ENCODE measurements at regions not wholly inside any gene's neighbourhood (a gene's known extent, or its start where the extent isn't known, plus 50 kb on each side); places are given as distances from the start of the nearest gene placed in this dataset.
"Not testable (repeated sequence)": the region's sequence is repeated elsewhere in the genome, so short reads cannot be mapped to it uniquely, and the experiment has no call there.

DNA sequence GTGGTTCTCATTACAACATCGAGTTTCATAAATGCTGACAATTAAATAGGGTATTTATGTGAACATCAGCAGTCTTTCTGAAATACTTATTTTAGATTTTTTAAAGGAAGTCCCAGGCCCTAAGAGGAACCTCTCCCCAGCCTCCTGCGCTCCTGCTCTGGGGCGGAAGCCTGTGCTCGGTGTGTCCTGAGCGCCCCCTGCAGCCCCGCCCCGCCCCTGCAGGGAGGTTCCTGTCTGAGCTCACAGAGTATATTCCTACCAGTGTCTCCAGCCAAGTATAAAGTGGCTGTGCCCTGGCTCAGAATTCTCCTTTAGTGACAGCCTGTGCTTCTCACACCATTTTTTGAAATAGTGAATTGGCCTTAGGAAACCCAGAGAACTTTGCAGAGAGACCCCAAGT, 567.9 kb downstream of the GOLGA6L6 start:
- no peak for TF ChIP-seq CTCF (IDR thresholded peaks at IDR 0.05)
- H3K27ac ChIP-seq = no peak overlapping the region
- intact Hi-C loops (cut with DNase I) = no loop called here
- H3K4me3 ChIP-seq = no peak overlapping the region
- H3K36me3 ChIP-seq = no peaks in the 10 kb centered on the region
- peak in 1 of 4 donors; percentile 29 for DNase-seq
- peaks cover 0 to 6% of the 10 kb centered on the region in 2 donors for H3K9me3 ChIP-seq
- H3K27me3 ChIP-seq = no peaks in the 10 kb centered on the region
- no peak for ATAC-seq
- no peaks in the 10 kb centered on the region for H3K4me1 ChIP-seq

GRCh38 chr15:19972582-19972981, 569.0 kb downstream of the GOLGA6L6 start:
- intact Hi-C loops (cut with DNase I); H3K27me3 ChIP-seq; DNase-seq; H3K9me3 ChIP-seq; H3K4me3 ChIP-seq; H3K4me1 ChIP-seq; ATAC-seq; H3K27ac ChIP-seq; H3K36me3 ChIP-seq: not testable (repeated sequence)

DNA sequence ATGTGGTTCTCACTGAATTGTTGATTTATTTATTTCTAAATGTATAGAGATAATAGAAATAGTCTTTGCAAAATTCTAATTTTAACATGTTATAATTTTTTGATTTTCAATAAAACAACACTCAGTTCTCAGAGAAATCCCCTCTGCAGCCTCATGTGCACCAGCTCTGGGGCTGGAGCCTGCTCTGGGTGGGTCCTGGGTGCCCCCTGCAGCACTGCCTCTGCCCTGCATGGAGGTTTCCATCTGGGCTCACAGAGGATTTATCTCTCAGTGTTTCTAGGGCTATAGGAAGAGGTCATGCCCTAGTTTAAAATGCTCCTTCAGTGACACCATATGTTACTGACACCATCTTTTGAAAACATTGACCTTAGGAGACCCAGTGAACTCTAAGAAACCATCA, 576.0 kb downstream of the GOLGA6L6 start:
- DNase-seq; intact Hi-C loops (cut with DNase I); H3K27me3 ChIP-seq; ATAC-seq; H3K36me3 ChIP-seq; H3K27ac ChIP-seq; H3K4me3 ChIP-seq; H3K4me1 ChIP-seq; H3K9me3 ChIP-seq: not testable (repeated sequence)

- DNase-seq; intact Hi-C loops (cut with DNase I); H3K27me3 ChIP-seq; H3K9me3 ChIP-seq; H3K4me1 ChIP-seq; H3K4me3 ChIP-seq; H3K27ac ChIP-seq; H3K36me3 ChIP-seq; ATAC-seq: not testable (repeated sequence)
These were observed 577.1 kb downstream of the GOLGA6L6 start for GRCh38 chr15:19964480-19964879.

DNA sequence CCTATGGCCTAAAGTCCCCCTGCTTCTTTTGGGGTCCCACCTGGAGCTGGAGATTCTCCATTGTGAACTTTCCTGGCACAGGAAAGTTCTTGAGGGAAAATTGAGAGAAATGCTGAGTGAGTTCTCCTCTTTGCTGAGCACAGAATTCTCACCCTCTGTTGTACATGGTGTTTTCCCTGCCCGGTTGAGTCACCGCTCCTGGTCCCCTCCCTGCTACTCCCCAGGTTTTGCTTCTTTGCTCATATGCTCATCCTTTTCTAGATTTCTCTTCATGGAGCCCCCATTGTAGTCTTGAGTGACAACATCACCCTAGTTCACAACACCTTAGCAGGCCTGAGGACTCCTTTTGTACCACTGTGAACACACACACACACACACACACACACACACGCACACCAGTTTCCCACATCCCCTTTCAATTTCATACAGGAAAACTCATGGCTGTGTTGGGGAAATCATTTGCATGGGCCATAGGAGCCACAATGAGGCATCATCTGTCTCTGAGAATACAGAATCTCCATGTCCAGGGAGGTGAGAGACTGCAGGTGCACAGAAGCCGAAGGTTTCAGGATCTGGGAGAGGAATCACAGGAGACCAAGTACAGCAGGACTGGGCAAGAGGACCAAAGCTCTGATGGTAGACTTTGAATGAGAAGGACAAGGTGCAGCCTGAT, 585.3 kb downstream of the GOLGA6L6 start:
- no peak for DNase-seq
- TF ChIP-seq CTCF (IDR thresholded peaks at IDR 0.05) = no peak
- Histone ChIP-seq H3K4me1 (no peaks in the 10 kb centered on the region), H3K4me3 (no peak overlapping the region), H3K27ac (no peak overlapping the region), H3K36me3 (no peaks in the 10 kb centered on the region), H3K27me3 (no peaks in the 10 kb centered on the region), H3K9me3 (peaks cover 0 to 25% of the 10 kb centered on the region in 2 donors)
- intact Hi-C loops (cut with DNase I) = no loop called here
- ATAC-seq = no peak

DNA sequence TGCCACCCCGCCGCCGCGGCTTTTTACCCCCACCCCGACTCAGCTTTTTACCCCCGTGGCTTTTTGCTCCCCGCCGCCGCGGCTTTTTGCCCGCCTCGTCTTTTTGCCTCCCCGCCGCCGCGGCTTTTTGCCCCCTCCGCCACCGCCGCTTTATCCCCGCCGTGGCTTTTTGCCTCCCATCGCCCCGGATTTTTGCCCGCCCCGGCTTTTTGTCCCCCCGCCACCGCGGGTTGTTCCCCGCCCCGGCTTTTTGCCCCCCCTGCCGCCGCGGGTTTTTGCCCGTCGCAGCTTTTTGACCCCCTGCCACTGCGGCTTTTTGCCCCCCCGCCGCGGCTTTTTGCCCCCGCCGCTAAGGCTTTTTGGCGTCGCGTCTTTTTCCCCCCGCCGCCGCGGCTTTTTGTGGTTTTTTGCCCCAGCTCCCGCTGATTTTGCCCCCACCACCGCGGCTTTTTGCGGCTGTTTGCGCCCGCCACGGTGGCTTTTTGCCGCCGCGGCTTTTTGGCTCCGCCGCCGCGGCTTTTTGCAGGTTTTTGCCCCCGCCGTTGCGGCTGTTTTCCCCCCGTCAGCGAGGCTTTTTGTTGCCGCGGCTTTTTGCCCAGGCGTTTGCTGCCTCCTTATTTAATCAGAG, 597.2 kb downstream of the GOLGA6L6 start:
- no peaks in the 10 kb centered on the region for H3K4me1 ChIP-seq
- ATAC-seq = no peak
- peaks cover 0 to 13% of the 10 kb centered on the region in 2 donors for H3K9me3 ChIP-seq
- no peaks in the 10 kb centered on the region for H3K36me3 ChIP-seq
- H3K4me3 ChIP-seq = no peak overlapping the region
- no peak for TF ChIP-seq CTCF (IDR thresholded peaks at IDR 0.05)
- peak in 1 of 4 donors; percentile 64 for DNase-seq
- no peak overlapping the region for H3K27ac ChIP-seq
- intact Hi-C loops (cut with DNase I) = no loop called here
- peaks cover 0 to 22% of the 10 kb centered on the region in 2 donors for H3K27me3 ChIP-seq
